Uterus (tissue), 3 donors: ENCODE measurements at regions not wholly inside any gene's neighbourhood (a gene's known extent, or its start where the extent isn't known, plus 50 kb on each side); places are given as distances from the start of the nearest gene placed in this dataset.
A peak's percentile ranks its signal among the peaks of the same experiment; 100 is the strongest.

Experiments used
- DNase-seq, 2 donors: peaks; one replicate each; pipeline ENCODE4 v3.0.0-alpha.2; 2019 to 2020
- H3K27ac ChIP-seq, 2 donors: fragments of 200-600 bp; sonication (generic); 1 replicate in 1 of 2; 2 replicates in 1 of 2; pipeline ENCODE4 v1.5.1; 2016 to 2018
- H3K27me3 ChIP-seq, 2 donors: fragments of 200-600 bp; sonication (generic); one replicate each; pipeline ENCODE4 v1.5.1; 2018 to 2019; ENCODE audit warnings: control low read depth in 1 of 2
- H3K36me3 ChIP-seq, 2 donors: fragments of 200-600 bp; sonication (generic); one replicate each; pipeline ENCODE4 v1.5.1; 2019; ENCODE audit warnings: control low read depth in 1 of 2
- H3K4me1 ChIP-seq, 2 donors: fragments of 200-600 bp; sonication (generic); one replicate each; pipeline ENCODE4 v1.5.1; 2018 to 2019; ENCODE audit warnings: control low read depth in 1 of 2
- H3K4me3 ChIP-seq, 2 donors: fragments of 200-600 bp; sonication (generic); 1 replicate in 1 of 2; 2 replicates in 1 of 2; pipeline ENCODE4 v1.5.1; 2018 to 2019; ENCODE audit warnings: mild to moderate bottlenecking in 1 of 2
- H3K9me3 ChIP-seq, 2 donors: fragments of 200-600 bp; sonication (generic); one replicate each; pipeline ENCODE4 v1.5.1; 2019; ENCODE audit warnings: control low read depth in 1 of 2
- POLR2A ChIP-seq, 2 donors: fragments of 450-650 bp; IDR thresholded peaks; one replicate each; pipeline ENCODE4 v1.6.1; 2016; ENCODE audit warnings: antibody characterized with exemption in 2 of 2, mild to moderate bottlenecking in 1 of 2, moderate library complexity in 1 of 2
- intact Hi-C: fragments of 100-400 bp; cut with DNase I; formaldehyde crosslinking; loops from one replicate; pipeline ENCODE4 v1.15.1; 2023; ENCODE audit warnings: low total_unique reads
- TF ChIP-seq, protein P1 (sequence below), 4 experiments: fragments of 200-600 bp in 2 of 4; fragments of 450-650 bp in 2 of 4; sonication (generic) in 2 of 4; IDR thresholded peaks; one replicate each; pipeline ENCODE4 v1.5.1; 2016 to 2019; ENCODE audit warnings: antibody characterized with exemption in 4 of 4, mild to moderate bottlenecking in 2 of 4, moderate library complexity in 1 of 4
- donor health status: DM: yes; HTN: yes; CAD: no.

DNA sequence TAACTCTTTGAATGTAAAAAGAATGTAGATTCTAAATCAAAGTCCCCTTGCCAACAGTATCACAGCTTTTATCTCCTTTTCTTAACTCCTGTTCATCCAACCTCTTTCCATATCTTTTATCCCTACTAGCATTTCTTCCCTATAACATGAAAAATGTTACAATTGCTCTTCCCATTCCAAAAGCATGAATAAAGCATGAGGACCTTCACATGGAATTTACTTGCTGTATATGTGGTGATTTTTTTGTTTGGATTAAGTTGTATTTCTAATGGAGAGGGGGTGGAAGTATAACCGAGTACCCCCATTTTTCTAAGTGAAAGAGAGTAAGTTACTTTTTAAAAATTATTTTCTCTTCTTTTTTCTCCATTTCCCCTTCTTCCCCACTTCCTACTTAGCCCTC is 94.9 kb upstream of the RBBP8 start:
- no peak for DNase-seq
- intact Hi-C loops, result no loop called here

DNA sequence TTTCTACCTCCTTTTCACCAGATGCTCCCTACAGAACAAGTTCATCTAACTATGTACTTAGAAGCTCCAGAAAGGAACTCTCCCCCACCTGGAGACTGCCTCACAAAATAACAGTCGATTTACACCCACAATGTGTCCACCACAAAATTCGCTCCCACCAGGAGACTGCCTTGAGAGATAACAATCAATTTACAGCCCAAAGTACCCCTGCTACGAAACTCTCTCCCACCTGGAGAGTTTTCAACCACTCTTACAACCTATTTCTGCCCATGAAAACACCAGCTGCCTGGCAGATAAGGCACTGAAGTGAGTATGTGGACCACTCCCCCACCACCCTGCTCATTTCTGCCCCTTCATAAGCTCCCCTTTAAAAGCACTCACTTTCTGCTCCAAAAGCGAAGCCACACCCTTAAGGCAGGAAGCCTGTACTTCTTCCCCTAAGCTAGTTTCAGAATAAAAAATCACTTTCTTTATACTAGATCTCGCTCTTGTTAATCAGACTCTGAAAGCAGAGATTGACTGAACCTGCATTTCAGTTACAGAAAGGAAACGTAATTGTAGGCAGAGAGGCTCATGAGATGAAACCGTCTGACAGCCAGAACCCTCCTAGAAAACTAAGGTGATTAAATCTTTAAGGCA is 94.4 kb upstream of the RBBP8 start:
- Histone ChIP-seq H3K36me3 (no peaks in the 10 kb centered on the region), H3K4me1 (no peaks in the 10 kb centered on the region), H3K27ac (peak overlapping the region; percentile 59 to 69), H3K27me3 (no peaks in the 10 kb centered on the region), H3K4me3 (peak overlapping the region in 1 of 2 donors; percentile 13), H3K9me3 (no peaks in the 10 kb centered on the region)
- intact Hi-C loops, result no loop called here
- no peak for TF ChIP-seq POLR2A (IDR thresholded peaks at IDR 0.05)
- TF ChIP-seq, protein P1, sequence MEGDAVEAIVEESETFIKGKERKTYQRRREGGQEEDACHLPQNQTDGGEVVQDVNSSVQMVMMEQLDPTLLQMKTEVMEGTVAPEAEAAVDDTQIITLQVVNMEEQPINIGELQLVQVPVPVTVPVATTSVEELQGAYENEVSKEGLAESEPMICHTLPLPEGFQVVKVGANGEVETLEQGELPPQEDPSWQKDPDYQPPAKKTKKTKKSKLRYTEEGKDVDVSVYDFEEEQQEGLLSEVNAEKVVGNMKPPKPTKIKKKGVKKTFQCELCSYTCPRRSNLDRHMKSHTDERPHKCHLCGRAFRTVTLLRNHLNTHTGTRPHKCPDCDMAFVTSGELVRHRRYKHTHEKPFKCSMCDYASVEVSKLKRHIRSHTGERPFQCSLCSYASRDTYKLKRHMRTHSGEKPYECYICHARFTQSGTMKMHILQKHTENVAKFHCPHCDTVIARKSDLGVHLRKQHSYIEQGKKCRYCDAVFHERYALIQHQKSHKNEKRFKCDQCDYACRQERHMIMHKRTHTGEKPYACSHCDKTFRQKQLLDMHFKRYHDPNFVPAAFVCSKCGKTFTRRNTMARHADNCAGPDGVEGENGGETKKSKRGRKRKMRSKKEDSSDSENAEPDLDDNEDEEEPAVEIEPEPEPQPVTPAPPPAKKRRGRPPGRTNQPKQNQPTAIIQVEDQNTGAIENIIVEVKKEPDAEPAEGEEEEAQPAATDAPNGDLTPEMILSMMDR (IDR thresholded peaks at IDR 0.05), result no peak
- DNase-seq, result no peak

More for the DNA sequence above, 94.9 kb upstream of the RBBP8 start:
- no peaks in the 10 kb centered on the region for H3K36me3 ChIP-seq
- TF ChIP-seq, protein P1 (IDR thresholded peaks at IDR 0.05), result no peak
- no peak for TF ChIP-seq POLR2A (IDR thresholded peaks at IDR 0.05)
- H3K4me1 ChIP-seq, result no peaks in the 10 kb centered on the region
- H3K9me3 ChIP-seq, result no peaks in the 10 kb centered on the region
- H3K4me3 ChIP-seq, result no peak overlapping the region
- no peaks in the 10 kb centered on the region for H3K27me3 ChIP-seq
- H3K27ac ChIP-seq, result peak overlapping the region; percentile 59 to 69

DNA sequence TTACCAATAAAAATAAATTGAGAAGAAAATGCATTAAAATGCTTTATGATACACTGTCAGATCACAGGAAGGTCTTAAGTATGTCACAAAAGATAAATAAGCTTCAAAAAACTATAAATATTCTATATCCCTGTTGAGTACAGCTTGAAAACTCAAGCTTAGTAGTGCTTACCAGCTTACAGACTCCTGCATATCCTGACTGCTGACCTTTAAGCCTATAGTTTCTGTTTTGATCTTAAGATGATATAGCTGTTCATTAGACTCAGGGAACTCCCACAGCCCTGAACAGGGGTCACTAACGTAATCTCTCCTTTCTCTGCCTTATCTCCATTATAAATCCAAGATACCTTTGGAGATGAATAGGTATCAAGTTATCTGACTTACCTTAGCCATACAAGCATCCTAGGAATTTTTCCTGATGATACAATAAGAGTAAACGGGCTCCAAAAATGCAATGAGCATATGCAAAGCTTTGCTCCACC is 93.7 kb upstream of the RBBP8 start:
- Histone ChIP-seq H3K27me3 (no peaks in the 10 kb centered on the region), H3K9me3 (no peaks in the 10 kb centered on the region), H3K36me3 (no peaks in the 10 kb centered on the region), H3K4me1 (no peaks in the 10 kb centered on the region), H3K27ac (peak overlapping the region; percentile 59 to 69), H3K4me3 (no peak overlapping the region)
- DNase-seq, result no peak
- intact Hi-C loops, result no loop called here
- TF ChIP-seq, protein P1 (IDR thresholded peaks at IDR 0.05), result no peak
- TF ChIP-seq POLR2A (IDR thresholded peaks at IDR 0.05), result no peak

DNA sequence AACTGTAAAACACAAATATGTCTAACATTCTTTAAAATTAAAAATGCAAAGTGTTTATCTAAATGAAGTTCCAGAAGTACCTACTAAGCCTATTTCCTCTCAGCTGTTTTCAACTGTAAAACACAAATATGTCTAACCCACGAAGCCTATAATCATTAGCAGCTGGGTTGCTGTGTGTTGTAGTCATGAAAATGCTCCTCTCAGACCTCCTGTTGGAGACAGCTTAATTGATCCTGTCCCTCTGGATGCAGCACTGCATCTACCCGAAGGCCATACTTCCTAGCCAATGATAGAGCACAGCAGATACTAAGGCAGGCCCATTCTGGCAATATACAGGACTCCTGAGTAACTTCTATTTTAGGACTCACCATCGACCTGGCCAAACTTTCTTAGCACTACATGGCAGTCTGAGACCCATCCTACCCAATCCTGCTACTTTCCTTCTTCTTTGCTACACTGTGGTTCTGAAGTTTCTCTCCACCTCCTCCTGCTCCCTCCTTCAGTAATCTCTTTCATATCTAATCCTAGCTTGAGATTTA is 92.5 kb upstream of the RBBP8 start:
- Histone ChIP-seq H3K27ac (no peak overlapping the region), H3K36me3 (no peaks in the 10 kb centered on the region), H3K4me1 (no peaks in the 10 kb centered on the region), H3K27me3 (no peaks in the 10 kb centered on the region), H3K4me3 (no peak overlapping the region), H3K9me3 (no peaks in the 10 kb centered on the region)
- no peak for DNase-seq
- no peak for TF ChIP-seq POLR2A (IDR thresholded peaks at IDR 0.05)
- TF ChIP-seq, protein P1 (IDR thresholded peaks at IDR 0.05), result no peak
- intact Hi-C loops, result no loop called here

DNA sequence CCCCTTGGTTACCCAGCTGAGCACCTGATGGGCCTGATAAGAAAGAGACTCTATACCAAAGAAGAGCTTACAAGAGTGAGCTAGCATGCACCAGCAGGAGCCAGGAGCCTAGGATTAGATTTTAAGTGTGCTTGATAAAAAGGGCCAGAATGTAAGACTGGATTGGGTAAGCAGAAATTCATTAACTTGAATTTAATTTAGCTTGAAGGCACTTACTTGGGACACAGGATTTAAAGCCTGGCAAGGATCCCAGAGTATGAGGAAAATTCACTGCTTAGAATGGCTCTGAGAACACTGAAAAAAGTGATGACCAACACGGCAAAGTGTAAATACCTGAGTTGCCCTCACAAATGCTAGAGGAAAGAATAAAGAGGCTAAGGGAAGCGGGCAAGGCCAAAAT is 91.3 kb upstream of the RBBP8 start:
- no peaks in the 10 kb centered on the region for H3K27me3 ChIP-seq
- no peak overlapping the region for H3K4me3 ChIP-seq
- DNase-seq, result no peak
- H3K4me1 ChIP-seq, result no peaks in the 10 kb centered on the region
- no peaks in the 10 kb centered on the region for H3K36me3 ChIP-seq
- H3K27ac ChIP-seq, result no peak overlapping the region
- no peaks in the 10 kb centered on the region for H3K9me3 ChIP-seq
- intact Hi-C loops, result no loop called here
- TF ChIP-seq, protein P1 (IDR thresholded peaks at IDR 0.05), result no peak
- TF ChIP-seq POLR2A (IDR thresholded peaks at IDR 0.05), result no peak
